ENCODE measurements at regions not wholly inside any gene's neighbourhood (a gene's known extent, or its start where the extent isn't known, plus 50 kb on each side); places are given as distances from the start of the nearest gene placed in this dataset.
"Not testable (repeated sequence)": the region's sequence is repeated elsewhere in the genome, so short reads cannot be mapped to it uniquely, and the experiment has no call there.

GRCh38 chr4:189178125-189178746 is 762.4 kb upstream of the FRG1 start:
- DNase-seq (ENCODE audit: low read depth), result no peak

GRCh38 chr4:189185810-189186432 is 754.8 kb upstream of the FRG1 start:
- no peak for DNase-seq (ENCODE audit: low read depth)

- no peak for DNase-seq (ENCODE audit: low read depth)
These were observed 753.1 kb upstream of the FRG1 start for GRCh38 chr4:189187531-189188052.

- DNase-seq (ENCODE audit: low read depth), result no peak
These were observed 742.0 kb upstream of the FRG1 start for GRCh38 chr4:189198624-189199023.

- no peak for DNase-seq (ENCODE audit: low read depth)
These were observed 740.3 kb upstream of the FRG1 start for GRCh38 chr4:189200353-189200752.

- DNase-seq (ENCODE audit: low read depth), result no peak
These were observed 738.3 kb upstream of the FRG1 start for GRCh38 chr4:189202182-189202868.

GRCh38 chr4:189202869-189203271 is 737.8 kb upstream of the FRG1 start:
- no peak for DNase-seq (ENCODE audit: low read depth)

- DNase-seq (ENCODE audit: low read depth), result no peak
These were observed 736.1 kb upstream of the FRG1 start for GRCh38 chr4:189204616-189205015.

GRCh38 chr4:189206953-189207352 is 733.7 kb upstream of the FRG1 start:
- DNase-seq (ENCODE audit: low read depth), result no peak

GRCh38 chr4:189207872-189208271 is 732.8 kb upstream of the FRG1 start:
- no peak for DNase-seq (ENCODE audit: low read depth)

GRCh38 chr4:189215574-189215973 is 725.1 kb upstream of the FRG1 start:
- no peak for DNase-seq (ENCODE audit: low read depth)

- no peak for DNase-seq (ENCODE audit: low read depth)
These were observed 719.0 kb upstream of the FRG1 start for GRCh38 chr4:189221691-189222090.

- DNase-seq (ENCODE audit: low read depth), result no peak
These were observed 711.9 kb upstream of the FRG1 start for GRCh38 chr4:189228726-189229125.

GRCh38 chr4:189232274-189232673 is 708.4 kb upstream of the FRG1 start:
- no peak for DNase-seq (ENCODE audit: low read depth)

GRCh38 chr4:189233754-189234153 is 706.9 kb upstream of the FRG1 start:
- DNase-seq (ENCODE audit: low read depth), result not testable (repeated sequence)

- not testable (repeated sequence) for DNase-seq (ENCODE audit: low read depth)
These were observed 705.7 kb upstream of the FRG1 start for GRCh38 chr4:189234948-189235347.

- DNase-seq (ENCODE audit: low read depth), result no peak
These were observed 705.1 kb upstream of the FRG1 start for GRCh38 chr4:189235599-189235998.

- DNase-seq (ENCODE audit: low read depth), result not testable (repeated sequence)
These were observed 704.4 kb upstream of the FRG1 start for GRCh38 chr4:189236321-189236720.

- DNase-seq (ENCODE audit: low read depth), result no peak
These were observed 703.3 kb upstream of the FRG1 start for GRCh38 chr4:189237340-189237739.

GRCh38 chr4:189255636-189256035 is 685.0 kb upstream of the FRG1 start:
- DNase-seq (ENCODE audit: low read depth), result no peak

- DNase-seq (ENCODE audit: low read depth), result no peak
These were observed 679.2 kb upstream of the FRG1 start for GRCh38 chr4:189261475-189261874.

- DNase-seq (ENCODE audit: low read depth), result no peak
These were observed 675.2 kb upstream of the FRG1 start for GRCh38 chr4:189265515-189265914.

- DNase-seq (ENCODE audit: low read depth), result no peak
These were observed 673.2 kb upstream of the FRG1 start for GRCh38 chr4:189267312-189267965.
